T-helper 17 cell (primary cell): ENCODE measurements at regions not wholly inside any gene's neighbourhood (a gene's known extent, or its start where the extent isn't known, plus 50 kb on each side); places are given as distances from the start of the nearest gene placed in this dataset.
"Not testable (repeated sequence)": the region's sequence is repeated elsewhere in the genome, so short reads cannot be mapped to it uniquely, and the experiment has no call there.

Experiments used
- ATAC-seq: fragments of 150-1000 bp; cut with Tn5 transposase; 2 replicates; pipeline ENCODE4 v1.10.0; 2021; ENCODE audit warnings: mild to moderate bottlenecking, moderate library complexity
- DNase-seq, 3 donors: peaks; one replicate each; pipeline versions ENCODE4 v3.0.0 to v3.0.0-alpha.2; 2020 to 2021
- H3K9me3 ChIP-seq: one replicate; pipeline ENCODE4 v1.7.0; 2013; ENCODE audit warnings: low read length, mild to moderate bottlenecking; ENCODE audit not compliant: control insufficient read depth, poor library complexity, severe bottlenecking
- H3K27ac Mint-ChIP-seq: one replicate; pipeline ENCODE4 v1.8.0; 2022; ENCODE audit warnings: mild to moderate bottlenecking, moderate library complexity, mixed read lengths
- H3K27me3 Mint-ChIP-seq: one replicate; pipeline ENCODE4 v1.8.0; 2022; ENCODE audit warnings: mixed read lengths
- H3K36me3 Mint-ChIP-seq: one replicate; pipeline ENCODE4 v1.8.0; 2022; ENCODE audit warnings: low read depth, mixed read lengths
- H3K4me1 Mint-ChIP-seq: one replicate; pipeline ENCODE4 v1.8.0; 2022; ENCODE audit warnings: mild to moderate bottlenecking, mixed read lengths
- H3K4me3 Mint-ChIP-seq: one replicate; pipeline ENCODE4 v1.8.0; 2022; ENCODE audit warnings: mild to moderate bottlenecking, moderate library complexity, mixed read lengths

GRCh38 chr18:68397241-68398035 is 317.5 kb downstream of the TMX3 start:
- Mint-ChIP-seq H3K4me1 (no peaks in the 10 kb centered on the region), H3K4me3 (no peak overlapping the region), H3K36me3 (no peaks in the 10 kb centered on the region), H3K27me3 (no peaks in the 10 kb centered on the region), H3K27ac (no peak overlapping the region)
- H3K9me3 ChIP-seq: no peaks in the 10 kb centered on the region
- ATAC-seq (no peak), DNase-seq (no peak)

GRCh38 chr18:68394705-68395104 is 320.2 kb downstream of the TMX3 start:
- H3K9me3 ChIP-seq: no peaks in the 10 kb centered on the region
- Mint-ChIP-seq H3K27ac (no peak overlapping the region), H3K4me3 (no peak overlapping the region), H3K4me1 (no peaks in the 10 kb centered on the region), H3K36me3 (no peaks in the 10 kb centered on the region), H3K27me3 (no peaks in the 10 kb centered on the region)
- ATAC-seq (no peak), DNase-seq (no peak)

- H3K9me3 ChIP-seq: no peaks in the 10 kb centered on the region
- Mint-ChIP-seq H3K36me3 (no peaks in the 10 kb centered on the region), H3K4me1 (no peaks in the 10 kb centered on the region), H3K27me3 (no peaks in the 10 kb centered on the region), H3K27ac (no peak overlapping the region), H3K4me3 (no peak overlapping the region)
- no peak for ATAC-seq
- DNase-seq: no peak
Measured at GRCh38 chr18:68391801-68392200, 323.1 kb downstream of the TMX3 start.

GRCh38 chr18:68387246-68387645 is 327.7 kb downstream of the TMX3 start:
- Mint-ChIP-seq H3K27ac (no peak overlapping the region), H3K4me3 (no peak overlapping the region), H3K4me1 (no peaks in the 10 kb centered on the region), H3K36me3 (no peaks in the 10 kb centered on the region), H3K27me3 (no peaks in the 10 kb centered on the region)
- no peaks in the 10 kb centered on the region for H3K9me3 ChIP-seq
- ATAC-seq (no peak), DNase-seq (no peak)

GRCh38 chr18:68383979-68384378 is 330.9 kb downstream of the TMX3 start:
- H3K4me1 Mint-ChIP-seq, H3K27ac Mint-ChIP-seq, H3K4me3 Mint-ChIP-seq, H3K36me3 Mint-ChIP-seq, H3K9me3 ChIP-seq, H3K27me3 Mint-ChIP-seq, DNase-seq, ATAC-seq: not testable (repeated sequence)

GRCh38 chr18:68376926-68377325 is 338.0 kb downstream of the TMX3 start:
- ATAC-seq (no peak), DNase-seq (no peak)
- H3K4me3 Mint-ChIP-seq: no peak overlapping the region
- H3K9me3 ChIP-seq: no peaks in the 10 kb centered on the region
- H3K4me1 Mint-ChIP-seq: no peaks in the 10 kb centered on the region
- no peaks in the 10 kb centered on the region for H3K27me3 Mint-ChIP-seq
- H3K27ac Mint-ChIP-seq: no peak overlapping the region
- no peaks in the 10 kb centered on the region for H3K36me3 Mint-ChIP-seq

GRCh38 chr18:68362907-68363306 is 352.0 kb downstream of the TMX3 start:
- H3K27ac Mint-ChIP-seq: no peak overlapping the region
- no peak for ATAC-seq
- no peak overlapping the region for H3K4me3 Mint-ChIP-seq
- no peaks in the 10 kb centered on the region for H3K36me3 Mint-ChIP-seq
- H3K27me3 Mint-ChIP-seq: no peaks in the 10 kb centered on the region
- H3K4me1 Mint-ChIP-seq: no peaks in the 10 kb centered on the region
- H3K9me3 ChIP-seq: no peaks in the 10 kb centered on the region
- DNase-seq: no peak

GRCh38 chr18:68355637-68356036 is 359.3 kb downstream of the TMX3 start:
- Mint-ChIP-seq H3K27me3 (no peaks in the 10 kb centered on the region), H3K4me1 (no peaks in the 10 kb centered on the region), H3K36me3 (no peaks in the 10 kb centered on the region), H3K4me3 (no peak overlapping the region), H3K27ac (no peak overlapping the region)
- ATAC-seq: no peak
- no peaks in the 10 kb centered on the region for H3K9me3 ChIP-seq
- DNase-seq: no peak

GRCh38 chr18:68354176-68354575 is 360.7 kb downstream of the TMX3 start:
- Mint-ChIP-seq H3K4me1 (no peaks in the 10 kb centered on the region), H3K27me3 (no peaks in the 10 kb centered on the region), H3K4me3 (no peak overlapping the region), H3K27ac (no peak overlapping the region), H3K36me3 (no peaks in the 10 kb centered on the region)
- no peaks in the 10 kb centered on the region for H3K9me3 ChIP-seq
- no peak for DNase-seq
- ATAC-seq: no peak

- Mint-ChIP-seq H3K4me3 (no peak overlapping the region), H3K27ac (no peak overlapping the region), H3K4me1 (no peaks in the 10 kb centered on the region), H3K36me3 (no peaks in the 10 kb centered on the region), H3K27me3 (no peaks in the 10 kb centered on the region)
- no peak for ATAC-seq
- no peak for DNase-seq
- H3K9me3 ChIP-seq: no peaks in the 10 kb centered on the region
Measured at GRCh38 chr18:68342039-68342659, 372.8 kb downstream of the TMX3 start.

- H3K27me3 Mint-ChIP-seq: no peaks in the 10 kb centered on the region
- no peak overlapping the region for H3K27ac Mint-ChIP-seq
- no peaks in the 10 kb centered on the region for H3K4me1 Mint-ChIP-seq
- DNase-seq (no peak), ATAC-seq (no peak)
- no peak overlapping the region for H3K4me3 Mint-ChIP-seq
- H3K36me3 Mint-ChIP-seq: no peaks in the 10 kb centered on the region
- no peaks in the 10 kb centered on the region for H3K9me3 ChIP-seq
Measured at GRCh38 chr18:68340606-68341005, 374.3 kb downstream of the TMX3 start.

GRCh38 chr18:68330658-68331057 is 384.2 kb downstream of the TMX3 start:
- no peaks in the 10 kb centered on the region for H3K36me3 Mint-ChIP-seq
- no peak overlapping the region for H3K27ac Mint-ChIP-seq
- H3K27me3 Mint-ChIP-seq: no peaks in the 10 kb centered on the region
- no peak overlapping the region for H3K4me3 Mint-ChIP-seq
- no peaks in the 10 kb centered on the region for H3K4me1 Mint-ChIP-seq
- H3K9me3 ChIP-seq: no peaks in the 10 kb centered on the region
- ATAC-seq (no peak), DNase-seq (no peak)

GRCh38 chr18:68323921-68324320 is 391.0 kb downstream of the TMX3 start:
- Mint-ChIP-seq H3K36me3 (no peaks in the 10 kb centered on the region), H3K4me3 (no peak overlapping the region), H3K27ac (no peak overlapping the region), H3K27me3 (no peaks in the 10 kb centered on the region), H3K4me1 (no peaks in the 10 kb centered on the region)
- ATAC-seq: no peak
- no peaks in the 10 kb centered on the region for H3K9me3 ChIP-seq
- DNase-seq: no peak

GRCh38 chr18:68316636-68317035 is 398.3 kb downstream of the TMX3 start:
- Mint-ChIP-seq H3K27ac (no peak overlapping the region), H3K4me3 (no peak overlapping the region), H3K4me1 (no peaks in the 10 kb centered on the region), H3K36me3 (no peaks in the 10 kb centered on the region), H3K27me3 (no peaks in the 10 kb centered on the region)
- ATAC-seq (no peak), DNase-seq (no peak)
- no peaks in the 10 kb centered on the region for H3K9me3 ChIP-seq
